GM12878 (cell line): ENCODE measurements at regions not wholly inside any gene's neighbourhood (a gene's known extent, or its start where the extent isn't known, plus 50 kb on each side); places are given as distances from the start of the nearest gene placed in this dataset.

Experiments used
- ATAC-seq: fragments of 200-7000 bp; cut with Tn5 transposase; 3 replicates; pipeline ENCODE4 v1.9.1; 2020; ENCODE audit warnings: mild to moderate bottlenecking, moderate library complexity
- BruUV-seq: library from RNA; stranded (reverse); fragments of 400-500 nt; replicated peaks from 2 replicates; lab custom pipeline; 2021; lab: Mats Ljungman, UMichigan
- CTCF ChIA-PET: fragments of 300-600 bp; sonication (Branson Sonifier 250); formaldehyde crosslinking; extraction: SDS; loops from one replicate; lab custom pipeline; 2021; ENCODE audit warnings: inconsistent platforms; lab: Yijun Ruan, JAX
- POLR2A ChIA-PET: fragments of 350-600 bp; formaldehyde crosslinking; extraction: SDS; loops from one replicate; lab custom pipeline; 2021; ENCODE audit warnings: inconsistent platforms; lab: Charles Lee
- RAD21 ChIA-PET: fragments of 300-600 bp; sonication (Branson Sonifier 250); formaldehyde crosslinking; loops from one replicate; lab custom pipeline; 2023; ENCODE audit warnings: antibody characterized with exemption; ENCODE audit not compliant: unreplicated experiment; lab: Charles Lee
- SMC1A ChIA-PET: fragments of 300-600 bp; sonication (Branson Sonifier 250); formaldehyde crosslinking; loops from one replicate; lab custom pipeline; 2023; ENCODE audit not compliant: unreplicated experiment, uncharacterized antibody; lab: Charles Lee
- DNase-seq: peaks from one replicate; pipeline ENCODE4 v3.0.0-alpha.2; 2011; ENCODE audit warnings: low read depth, low spot score
- FAIRE-seq: peaks from 3 replicates; lab custom pipeline; 2011; peaks lifted over from hg19 to GRCh38; lab: Jason Lieb, UNC
- H2AFZ ChIP-seq: 2 replicates; pipeline ENCODE4 v1.6.0; 2011; ENCODE audit warnings: low read depth, low read length, control low read depth; ENCODE audit not compliant: control insufficient read depth
- H3K27ac ChIP-seq: 2 replicates; pipeline ENCODE4 v1.5.1; 2011; ENCODE audit warnings: control low read depth; ENCODE audit not compliant: control insufficient read depth, insufficient read depth
- H3K27me3 ChIP-seq, 2 experiments: replicated peaks in 1 of 2; 2 replicates each; pipeline versions ENCODE4 v1.6.0 to v1.6.1; 2011; ENCODE audit warnings: low read length in 1 of 2; ENCODE audit not compliant: control insufficient read depth in 2 of 2, insufficient read depth in 2 of 2
- H3K36me3 ChIP-seq, 2 experiments: 2 replicates each; pipeline ENCODE4 v1.5.1; 2011; ENCODE audit warnings: low read length in 1 of 2; ENCODE audit not compliant: control insufficient read depth in 2 of 2, insufficient read depth in 2 of 2
- H3K4me1 ChIP-seq: 2 replicates; pipeline ENCODE4 v1.6.1; 2011; ENCODE audit warnings: mild to moderate bottlenecking, low read length, moderate library complexity, mixed read lengths; ENCODE audit not compliant: control insufficient read depth, insufficient read depth
- H3K4me2 ChIP-seq: 2 replicates; pipeline ENCODE4 v1.6.0; 2011; ENCODE audit warnings: control low read depth; ENCODE audit not compliant: control insufficient read depth, insufficient read depth
- H3K4me3 ChIP-seq: fragments of 200-600 bp; sonication (generic); 2 replicates; pipeline ENCODE4 v1.5.1; 2016
- H3K79me2 ChIP-seq: 2 replicates; pipeline ENCODE4 v1.6.0; 2011; ENCODE audit warnings: low read length; ENCODE audit not compliant: control insufficient read depth, insufficient read depth
- H3K9ac ChIP-seq: 2 replicates; pipeline ENCODE4 v1.8.0; 2011; ENCODE audit warnings: low read length, control low read depth, mixed read lengths; ENCODE audit not compliant: control insufficient read depth, insufficient read depth
- H3K9me3 ChIP-seq: replicated peaks from 3 replicates; pipeline ENCODE4 v1.5.1; 2011; ENCODE audit warnings: mild to moderate bottlenecking, low read length; ENCODE audit not compliant: control insufficient read depth, insufficient read depth
- H4K20me1 ChIP-seq: 2 replicates; pipeline ENCODE4 v1.6.0; 2011; ENCODE audit not compliant: control insufficient read depth, insufficient read depth
- GABPA ChIP-seq: IDR thresholded peaks from 2 replicates; pipeline ENCODE4 v1.6.1; 2014; ENCODE audit warnings: antibody characterized with exemption, low read depth, mild to moderate bottlenecking, inconsistent platforms
- HDAC6 ChIP-seq: fragments of 200-600 bp; sonication (generic); IDR thresholded peaks from one replicate; pipeline ENCODE4 v1.8.0; 2017; ENCODE audit warnings: antibody characterized with exemption; ENCODE audit not compliant: unreplicated experiment
- MTA3 ChIP-seq: IDR thresholded peaks from 2 replicates; pipeline ENCODE4 v1.6.1; 2012; ENCODE audit warnings: low read length, inconsistent platforms, borderline replicate concordance
- RELA ChIP-seq: fragments of 450-650 bp; IDR thresholded peaks from 2 replicates; pipeline ENCODE4 v1.8.0; 2014; ENCODE audit warnings: borderline replicate concordance; ENCODE audit not compliant: partially characterized antibody
- SP1 ChIP-seq: IDR thresholded peaks from one replicate; pipeline ENCODE4 v1.6.1; 2011; ENCODE audit warnings: low read depth, low read length
- TBL1XR1 ChIP-seq: IDR thresholded peaks from 2 replicates; pipeline ENCODE4 v1.6.1; 2012; ENCODE audit warnings: low read depth, low read length, improper control_type of control experiment
- ZSCAN29 ChIP-seq: fragments of 450-650 bp; IDR thresholded peaks from 2 replicates; pipeline ENCODE4 v1.6.1; 2017; ENCODE audit warnings: mild to moderate bottlenecking, moderate library complexity
- WGBS: methylation state at CpG from one replicate; pipeline ENCODE4 v1.1.6; 2016; ENCODE audit warnings: low lambda C conversion rate; ENCODE audit not compliant: insufficient replicate concordance, insufficient coverage; ENCODE audit errors: missing lambda C conversion rate; 5-methylcytosine and 5-hydroxymethylcytosine counted together
- in situ Hi-C: fragments of 300-500 bp; cut with MboI; formaldehyde crosslinking; loops from 9 replicates; pipeline ENCODE4 v1.14.3; 2018; ENCODE audit warnings: mixed read lengths
- intact Hi-C: fragments of 100-400 bp; cut with micrococcal nuclease; formaldehyde crosslinking; loops from one replicate; pipeline ENCODE4 v1.14.2; 2022; ENCODE audit not compliant: unreplicated experiment
- TF ChIP-seq, protein P1 (sequence below): fragments of 150-350 bp; IDR thresholded peaks from 2 replicates; pipeline ENCODE4 v1.6.1; 2014; ENCODE audit warnings: mild to moderate bottlenecking, low read depth, low read length
- TF ChIP-seq, protein P2 (sequence below): IDR thresholded peaks from 2 replicates; pipeline ENCODE4 v1.6.1; 2011; ENCODE audit warnings: borderline replicate concordance, low read depth, mild to moderate bottlenecking, moderate library complexity, low read length; ENCODE audit not compliant: insufficient read depth, poor library complexity, severe bottlenecking
- TF ChIP-seq, protein P3 (sequence below): fragments of 450-650 bp; IDR thresholded peaks from 2 replicates; pipeline ENCODE4 v1.6.1; 2016; ENCODE audit warnings: mild to moderate bottlenecking

DNA sequence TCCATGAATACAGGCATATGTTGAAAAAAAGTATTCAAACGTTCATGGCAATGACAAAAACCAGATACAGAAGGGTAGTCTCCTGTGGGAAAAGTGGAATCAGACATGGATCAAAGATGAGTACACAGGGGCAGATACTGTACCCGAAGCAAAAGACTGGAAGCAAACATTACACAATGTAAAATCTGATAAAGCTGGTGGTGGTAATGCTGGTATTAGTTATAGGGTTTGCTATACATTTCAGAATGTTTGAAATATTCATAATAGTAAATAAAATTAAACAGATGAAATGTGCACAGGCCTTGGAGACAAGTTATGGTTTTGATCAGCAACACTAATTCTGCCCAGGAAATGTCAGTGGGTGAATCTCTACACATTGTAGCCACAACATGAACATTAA is 607.6 kb downstream of the SOX6 start:
- no peaks in the 10 kb centered on the region for H3K79me2 ChIP-seq
- 0% methylated on average over 2 of the region's 2 CpGs for WGBS
- no peak overlapping the region for H2AFZ ChIP-seq
- FAIRE-seq: no peak
- H3K9ac ChIP-seq: no peak overlapping the region
- no peaks in the 10 kb centered on the region for H3K36me3 ChIP-seq
- ChIA-PET POLR2A (interaction anchor here (0.8 kb wide), 1 partner anchor 9 kb away, joined by 6 read pairs; no protein-coding TSS in a partner anchor), CTCF (interaction anchor here (1.4 kb wide), 2 partner anchors 10 to 11 kb away, joined by 3 read pairs; no protein-coding TSS in a partner anchor), SMC1A (interaction anchor here (1.6 to 2.0 kb wide), 3 partner anchors 10 to 16 kb away, joined by 3 to 5 read pairs (median 5); no protein-coding TSS in a partner anchor), RAD21 (interaction anchor here (1.4 kb wide), 1 partner anchor 12 kb away, joined by 7 read pairs; no protein-coding TSS in a partner anchor)
- TF ChIP-seq TBL1XR1: no peak
- in situ Hi-C loops (no loop called here), intact Hi-C loops (no loop called here)
- ATAC-seq: no peak
- H3K4me1 ChIP-seq: no peaks in the 10 kb centered on the region
- no peak overlapping the region for H3K4me2 ChIP-seq
- H3K9me3 ChIP-seq: no peaks in the 10 kb centered on the region
- no peak overlapping the region for H3K27ac ChIP-seq
- no peaks in the 10 kb centered on the region for H3K27me3 ChIP-seq
- no TSS peak for BruUV-seq
- H3K4me3 ChIP-seq: no peak overlapping the region
- H4K20me1 ChIP-seq: no peaks in the 10 kb centered on the region
- DNase-seq: no peak

DNA sequence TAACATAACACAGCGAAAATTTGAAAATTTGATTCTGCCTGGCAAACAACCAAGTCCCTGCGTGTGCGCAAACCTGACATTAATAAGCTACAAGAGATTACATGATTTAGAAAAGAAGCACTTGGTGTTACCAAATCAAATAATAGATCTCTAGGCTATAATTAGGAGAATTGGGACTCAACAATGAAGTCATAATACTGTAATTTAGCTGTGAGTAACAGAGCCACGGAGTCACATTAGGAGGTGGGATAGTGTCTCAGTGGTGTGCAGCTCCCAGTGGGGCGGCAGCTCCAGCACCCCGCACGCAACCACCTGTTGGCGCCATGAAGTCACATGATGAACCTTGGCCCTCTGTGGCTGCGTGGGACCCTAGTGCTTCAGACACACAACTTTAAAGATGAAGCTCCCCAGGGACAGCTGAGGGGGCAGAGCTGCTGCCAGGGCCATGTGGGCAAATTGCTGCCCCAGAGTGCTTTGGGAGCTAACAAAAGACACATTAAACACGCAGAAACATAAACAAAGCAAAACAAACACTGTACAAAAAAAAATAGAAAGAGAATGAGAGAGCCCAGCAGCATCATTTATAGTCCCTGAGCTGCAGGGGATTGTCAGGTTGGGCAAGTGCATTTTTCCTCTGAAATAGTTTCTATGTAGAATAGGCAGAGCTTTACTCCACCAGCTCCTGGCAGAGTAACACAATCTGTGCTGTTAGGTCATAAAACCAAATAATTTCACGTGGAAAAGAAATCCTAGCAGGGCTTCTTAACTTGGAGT is 605.6 kb downstream of the SOX6 start:
- no peak for FAIRE-seq
- Histone ChIP-seq H3K4me3 (no peak overlapping the region), H3K27me3 (no peaks in the 10 kb centered on the region), H3K79me2 (no peaks in the 10 kb centered on the region), H3K9me3 (no peaks in the 10 kb centered on the region), H2AFZ (no peak overlapping the region), H3K4me1 (no peaks in the 10 kb centered on the region), H4K20me1 (no peaks in the 10 kb centered on the region), H3K36me3 (no peaks in the 10 kb centered on the region), H3K4me2 (no peak overlapping the region), H3K9ac (no peak overlapping the region), H3K27ac (no peak overlapping the region)
- intact Hi-C loops: no loop called here
- ChIA-PET RAD21 (no interaction called here), POLR2A (no interaction called here), CTCF (interaction anchor here (1.1 to 1.5 kb wide), 3 partner anchors 10 to 21 kb away, joined by 3 to 4 read pairs (median 3); no protein-coding TSS in a partner anchor), SMC1A (interaction anchor here (1.2 kb wide), 2 partner anchors 10 to 64 kb away, joined by 3 to 6 read pairs; no protein-coding TSS in a partner anchor)
- no peak for ATAC-seq
- 37% methylated on average over 11 of the region's 11 CpGs for WGBS
- DNase-seq: no peak
- no TSS peak for BruUV-seq
- in situ Hi-C loops: no loop called here
- TF ChIP-seq GABPA (no peak), HDAC6 (no peak), ZSCAN29 (no peak), SP1 (no peak), MTA3 (no peak), RELA (no peak)
- TF ChIP-seq, protein P1, sequence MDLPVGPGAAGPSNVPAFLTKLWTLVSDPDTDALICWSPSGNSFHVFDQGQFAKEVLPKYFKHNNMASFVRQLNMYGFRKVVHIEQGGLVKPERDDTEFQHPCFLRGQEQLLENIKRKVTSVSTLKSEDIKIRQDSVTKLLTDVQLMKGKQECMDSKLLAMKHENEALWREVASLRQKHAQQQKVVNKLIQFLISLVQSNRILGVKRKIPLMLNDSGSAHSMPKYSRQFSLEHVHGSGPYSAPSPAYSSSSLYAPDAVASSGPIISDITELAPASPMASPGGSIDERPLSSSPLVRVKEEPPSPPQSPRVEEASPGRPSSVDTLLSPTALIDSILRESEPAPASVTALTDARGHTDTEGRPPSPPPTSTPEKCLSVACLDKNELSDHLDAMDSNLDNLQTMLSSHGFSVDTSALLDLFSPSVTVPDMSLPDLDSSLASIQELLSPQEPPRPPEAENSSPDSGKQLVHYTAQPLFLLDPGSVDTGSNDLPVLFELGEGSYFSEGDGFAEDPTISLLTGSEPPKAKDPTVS: no peak
- TF ChIP-seq, protein P2, sequence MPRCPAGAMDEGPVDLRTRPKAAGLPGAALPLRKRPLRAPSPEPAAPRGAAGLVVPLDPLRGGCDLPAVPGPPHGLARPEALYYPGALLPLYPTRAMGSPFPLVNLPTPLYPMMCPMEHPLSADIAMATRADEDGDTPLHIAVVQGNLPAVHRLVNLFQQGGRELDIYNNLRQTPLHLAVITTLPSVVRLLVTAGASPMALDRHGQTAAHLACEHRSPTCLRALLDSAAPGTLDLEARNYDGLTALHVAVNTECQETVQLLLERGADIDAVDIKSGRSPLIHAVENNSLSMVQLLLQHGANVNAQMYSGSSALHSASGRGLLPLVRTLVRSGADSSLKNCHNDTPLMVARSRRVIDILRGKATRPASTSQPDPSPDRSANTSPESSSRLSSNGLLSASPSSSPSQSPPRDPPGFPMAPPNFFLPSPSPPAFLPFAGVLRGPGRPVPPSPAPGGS: no peak
- TF ChIP-seq, protein P3, sequence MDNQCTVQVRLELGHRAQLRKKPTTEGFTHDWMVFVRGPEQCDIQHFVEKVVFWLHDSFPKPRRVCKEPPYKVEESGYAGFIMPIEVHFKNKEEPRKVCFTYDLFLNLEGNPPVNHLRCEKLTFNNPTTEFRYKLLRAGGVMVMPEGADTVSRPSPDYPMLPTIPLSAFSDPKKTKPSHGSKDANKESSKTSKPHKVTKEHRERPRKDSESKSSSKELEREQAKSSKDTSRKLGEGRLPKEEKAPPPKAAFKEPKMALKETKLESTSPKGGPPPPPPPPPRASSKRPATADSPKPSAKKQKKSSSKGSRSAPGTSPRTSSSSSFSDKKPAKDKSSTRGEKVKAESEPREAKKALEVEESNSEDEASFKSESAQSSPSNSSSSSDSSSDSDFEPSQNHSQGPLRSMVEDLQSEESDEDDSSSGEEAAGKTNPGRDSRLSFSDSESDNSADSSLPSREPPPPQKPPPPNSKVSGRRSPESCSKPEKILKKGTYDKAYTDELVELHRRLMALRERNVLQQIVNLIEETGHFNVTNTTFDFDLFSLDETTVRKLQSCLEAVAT: no peak
